OCI-LY3 (cell line): ENCODE measurements at regions not wholly inside any gene's neighbourhood (a gene's known extent, or its start where the extent isn't known, plus 50 kb on each side); places are given as distances from the start of the nearest gene placed in this dataset.

Source experiments
- H2AFZ ChIP-seq: fragments of 200-600, 300-600 bp; shearing (Covaris generic); 2 replicates; pipeline ENCODE4 v1.6.0; 2014; ENCODE audit warnings: antibody characterized with exemption, low read depth, low read length
- H3K27ac ChIP-seq: fragments of 200-600, 300-600 bp; sonication (generic); 2 replicates; pipeline ENCODE4 v1.5.1; 2014; ENCODE audit warnings: mild to moderate bottlenecking, low read length, moderate library complexity, mixed read lengths
- H3K27me3 ChIP-seq: fragments of 200-600, 300-600 bp; sonication (generic); 2 replicates; pipeline ENCODE4 v1.6.1; 2014; ENCODE audit warnings: low read depth, low read length, mixed read lengths
- H3K36me3 ChIP-seq: fragments of 200-600, 300-600 bp; sonication (generic); replicated peaks from 2 replicates; pipeline ENCODE3; 2014; ENCODE audit warnings: low read depth, low read length, mixed read lengths
- H3K4me1 ChIP-seq: fragments of 300-600, 200-600 bp; sonication (generic); 2 replicates; pipeline ENCODE4 v1.6.1; 2014; ENCODE audit warnings: low read length, mixed read lengths
- H3K4me2 ChIP-seq: fragments of 200-600, 300-600 bp; sonication (generic); 2 replicates; pipeline ENCODE4 v1.6.1; 2014; ENCODE audit warnings: low read length, mixed read lengths
- H3K4me3 ChIP-seq: fragments of 300-600, 200-600 bp; sonication (generic); 2 replicates; pipeline ENCODE4 v1.5.1; 2014; ENCODE audit warnings: antibody characterized with exemption, mild to moderate bottlenecking, low read length, moderate library complexity
- H3K79me2 ChIP-seq: fragments of 300-600, 200-600 bp; shearing (Covaris generic); 2 replicates; pipeline ENCODE4 v1.6.1; 2014; ENCODE audit warnings: mild to moderate bottlenecking, low read length, mixed read lengths
- H3K9ac ChIP-seq: fragments of 300-600, 200-600 bp; shearing (Covaris generic); 2 replicates; pipeline ENCODE4 v1.6.0; 2014; ENCODE audit warnings: mild to moderate bottlenecking, low read length, moderate library complexity
- H3K9me3 ChIP-seq: fragments of 200-600, 300-600 bp; shearing (Covaris generic); 2 replicates; pipeline ENCODE4 v1.6.1; 2014; ENCODE audit warnings: low read length, mixed read lengths; ENCODE audit not compliant: insufficient read depth
- H4K20me1 ChIP-seq: fragments of 200-600, 300-600 bp; sonication (generic); 2 replicates; pipeline ENCODE4 v1.6.1; 2016; ENCODE audit warnings: low read length, mixed read lengths; ENCODE audit not compliant: insufficient read depth
- CTCF ChIP-seq: fragments of 200-600, 300-600 bp; sonication (generic); IDR thresholded peaks from 2 replicates; pipeline ENCODE4 v1.5.1; 2014; ENCODE audit warnings: antibody characterized with exemption, low read length, low read depth
- EZH2phosphoT487 ChIP-seq: fragments of 200-600 bp; shearing (Covaris generic); IDR thresholded peaks from 2 replicates; pipeline ENCODE4 v1.6.1; 2018; ENCODE audit warnings: antibody characterized with exemption, mixed run types, low read depth

- H2AFZ ChIP-seq: no peak overlapping the region
- H3K4me1 ChIP-seq: peaks cover 17% of the 10 kb centered on the region
- TF ChIP-seq EZH2phosphoT487: no peak
- TF ChIP-seq CTCF: no peak
- no peak overlapping the region for H3K4me2 ChIP-seq
- no peaks in the 10 kb centered on the region for H3K36me3 ChIP-seq
- H3K27me3 ChIP-seq: no peaks in the 10 kb centered on the region
- no peaks in the 10 kb centered on the region for H3K79me2 ChIP-seq
- no peaks in the 10 kb centered on the region for H4K20me1 ChIP-seq
- no peak overlapping the region for H3K9ac ChIP-seq
- H3K9me3 ChIP-seq: no peaks in the 10 kb centered on the region
- no peak overlapping the region for H3K27ac ChIP-seq
- H3K4me3 ChIP-seq: no peak overlapping the region
Observed at GRCh38 chr4:174012886-174013259, 270.6 kb downstream of the FBXO8 start.

DNA sequence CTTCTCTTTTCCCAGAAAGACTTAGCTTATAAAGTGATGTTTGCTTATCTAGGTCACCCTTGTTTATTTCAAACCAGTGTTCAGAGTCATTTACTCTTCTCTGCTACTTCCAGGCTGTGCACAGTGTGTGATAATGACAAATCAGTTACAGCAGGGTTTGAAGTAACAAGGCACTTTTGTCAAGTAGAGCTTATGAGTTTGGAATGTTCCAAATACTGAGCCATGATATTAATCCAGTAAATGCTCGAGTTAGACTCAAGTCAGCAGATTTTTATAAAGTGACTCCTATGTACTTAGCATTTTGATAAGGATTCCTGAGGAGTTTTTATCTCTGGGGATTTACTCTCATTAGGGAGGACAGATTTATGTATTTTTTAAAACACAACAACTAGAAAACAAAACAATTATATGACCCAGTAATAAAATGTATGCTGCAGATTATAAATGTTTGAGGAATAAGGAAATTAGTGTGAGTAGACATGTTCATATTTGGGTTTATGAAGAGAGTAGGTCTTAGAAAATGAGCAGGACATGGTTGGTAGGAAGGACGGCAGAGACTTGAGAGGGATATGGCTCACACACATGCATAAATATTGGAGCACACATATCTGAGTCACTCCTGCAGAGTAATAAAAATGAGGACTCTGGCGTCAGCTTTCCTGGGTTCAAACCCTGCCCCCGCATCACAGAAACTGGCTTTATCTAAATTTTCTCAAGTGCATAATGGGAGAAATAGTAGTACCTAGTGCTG is 271.2 kb downstream of the FBXO8 start:
- TF ChIP-seq EZH2phosphoT487: no peak
- no peak for TF ChIP-seq CTCF
- H3K79me2 ChIP-seq: no peaks in the 10 kb centered on the region
- H3K27ac ChIP-seq: no peak overlapping the region

DNA sequence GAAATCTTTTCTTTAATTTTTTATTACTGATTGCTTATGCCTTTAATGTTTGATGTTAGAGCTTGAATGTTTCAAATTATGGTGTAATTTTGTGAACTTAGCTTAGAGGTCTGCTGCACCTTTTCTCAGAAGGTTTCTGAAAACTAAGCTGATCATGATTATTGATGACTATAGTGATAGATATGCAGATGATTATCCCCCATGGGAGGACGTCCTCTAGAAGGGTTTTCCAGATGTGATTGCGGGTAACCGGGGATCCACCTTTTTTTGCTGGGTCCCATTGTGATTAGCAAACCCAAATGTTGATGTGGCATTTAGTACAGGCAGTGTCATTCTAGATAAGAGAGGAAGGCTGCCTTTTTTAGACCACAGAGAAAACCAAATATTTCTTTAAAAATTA is 272.9 kb downstream of the FBXO8 start:
- Histone ChIP-seq H3K4me2 (no peak overlapping the region), H3K27ac (no peak overlapping the region), H3K9me3 (no peaks in the 10 kb centered on the region), H4K20me1 (no peaks in the 10 kb centered on the region), H3K4me1 (peaks cover 3% of the 10 kb centered on the region), H3K36me3 (no peaks in the 10 kb centered on the region), H3K79me2 (no peaks in the 10 kb centered on the region), H3K9ac (no peak overlapping the region), H2AFZ (no peak overlapping the region), H3K4me3 (no peak overlapping the region), H3K27me3 (no peaks in the 10 kb centered on the region)
- TF ChIP-seq EZH2phosphoT487 (no peak), CTCF (no peak)

More for the DNA sequence above, 271.2 kb downstream of the FBXO8 start:
- Histone ChIP-seq H3K4me2 (no peak overlapping the region), H3K9ac (no peak overlapping the region), H2AFZ (no peak overlapping the region), H3K9me3 (no peaks in the 10 kb centered on the region), H3K36me3 (no peaks in the 10 kb centered on the region), H4K20me1 (no peaks in the 10 kb centered on the region), H3K27me3 (no peaks in the 10 kb centered on the region), H3K4me3 (no peak overlapping the region), H3K4me1 (peaks cover 17% of the 10 kb centered on the region)

DNA sequence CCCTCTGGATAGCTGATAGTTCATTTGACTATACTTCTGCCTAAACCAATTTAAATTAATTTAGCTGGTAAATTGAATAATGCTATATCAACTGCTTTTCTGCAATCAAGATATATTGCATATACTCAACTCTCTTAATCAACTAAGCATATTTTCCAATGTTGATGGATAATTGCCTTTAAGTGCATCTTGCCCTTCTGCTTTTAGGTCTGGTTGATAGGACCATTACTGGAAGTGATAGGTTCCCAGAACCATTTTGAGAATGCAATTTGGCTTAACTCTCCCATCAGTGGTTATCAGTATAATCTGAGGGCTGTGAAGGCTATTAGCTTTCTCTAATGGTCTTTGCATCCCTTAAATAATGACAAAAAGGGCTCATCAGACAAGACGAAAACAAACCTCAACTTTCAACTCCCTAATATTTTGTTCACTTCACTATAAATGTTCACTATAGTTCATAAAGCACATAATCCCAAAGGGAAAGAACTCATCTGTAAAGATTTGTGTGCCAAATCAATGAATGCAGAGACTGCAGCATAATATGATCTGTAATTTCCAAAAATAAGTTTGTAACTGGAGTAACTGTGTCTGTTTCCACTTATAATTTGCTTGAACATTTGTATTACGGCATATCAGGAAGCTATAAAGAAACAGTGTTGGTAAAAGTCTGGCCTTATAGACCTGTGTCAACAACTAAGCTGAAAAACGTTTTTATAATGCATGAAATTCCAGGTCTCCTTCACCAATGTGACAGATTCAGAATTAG is 273.6 kb downstream of the FBXO8 start:
- no peak overlapping the region for H2AFZ ChIP-seq

More for the DNA sequence above, 273.6 kb downstream of the FBXO8 start:
- Histone ChIP-seq H3K27me3 (no peaks in the 10 kb centered on the region), H3K27ac (no peak overlapping the region), H3K36me3 (no peaks in the 10 kb centered on the region), H3K4me1 (no peaks in the 10 kb centered on the region), H4K20me1 (no peaks in the 10 kb centered on the region), H3K4me2 (no peak overlapping the region), H3K9me3 (no peaks in the 10 kb centered on the region), H3K79me2 (no peaks in the 10 kb centered on the region), H3K9ac (no peak overlapping the region), H3K4me3 (no peak overlapping the region)
- no peak for TF ChIP-seq EZH2phosphoT487
